AG04449 (cell line): ENCODE measurements at regions not wholly inside any gene's neighbourhood (a gene's known extent, or its start where the extent isn't known, plus 50 kb on each side); places are given as distances from the start of the nearest gene placed in this dataset.

Experiments
- CTCF ChIA-PET: fragments of 350-600 bp; formaldehyde crosslinking; extraction: SDS; loops from one replicate; lab custom pipeline; 2021; ENCODE audit warnings: antibody characterized with exemption; lab: Yijun Ruan, JAX
- POLR2A ChIA-PET: fragments of 400-600, 350-600 bp; formaldehyde crosslinking; extraction: SDS; loops from one replicate; lab custom pipeline; 2020; ENCODE audit warnings: antibody characterized with exemption, inconsistent platforms; lab: Yijun Ruan, JAX
- DNase-seq: peaks from one replicate; pipeline ENCODE4 v3.0.0-alpha.2; 2010; ENCODE audit warnings: low read depth, low spot score
- H3K4me3 ChIP-seq: 2 replicates; pipeline ENCODE4 v1.5.1; 2011; ENCODE audit warnings: low read depth, mild to moderate bottlenecking, control low read depth, low read length
- CTCF ChIP-seq: IDR thresholded peaks from one replicate; pipeline ENCODE4 v1.5.1; 2011; ENCODE audit warnings: mild to moderate bottlenecking, moderate library complexity, low read length, control low read depth, inconsistent platforms; ENCODE audit not compliant: insufficient read depth; ENCODE audit errors: missing control alignments

- ChIA-PET POLR2A (no interaction called here), CTCF (no interaction called here)
These were observed 404.0 kb downstream of the CDH11 start for GRCh38 chr16:64717871-64718270.

GRCh38 chr16:64715624-64716023 lies 406.2 kb downstream of the CDH11 start:
- CTCF ChIA-PET, result no interaction called here
- H3K4me3 ChIP-seq, result no peak overlapping the region
- TF ChIP-seq CTCF, result no peak
- no peak for DNase-seq
- POLR2A ChIA-PET, result no interaction called here

More at GRCh38 chr16:64717871-64718270, 404.0 kb downstream of the CDH11 start:
- DNase-seq, result no peak
- H3K4me3 ChIP-seq, result no peak overlapping the region
- no peak for TF ChIP-seq CTCF

GRCh38 chr16:64712026-64712425 lies 409.8 kb downstream of the CDH11 start:
- POLR2A ChIA-PET, result no interaction called here
- CTCF ChIA-PET, result interaction anchor here (1.0 kb wide), 1 partner anchor 35 kb away, joined by 3 read pairs; no protein-coding TSS in a partner anchor
- no peak overlapping the region for H3K4me3 ChIP-seq
- no peak for TF ChIP-seq CTCF
- DNase-seq, result no peak

GRCh38 chr16:64711596-64711995 lies 410.3 kb downstream of the CDH11 start:
- POLR2A ChIA-PET, result no interaction called here
- CTCF ChIA-PET, result interaction anchor here (1.0 kb wide), 1 partner anchor 35 kb away, joined by 3 read pairs; no protein-coding TSS in a partner anchor

GRCh38 chr16:64711026-64711425 lies 410.8 kb downstream of the CDH11 start:
- no peak for TF ChIP-seq CTCF
- peak; percentile 91 for DNase-seq
- H3K4me3 ChIP-seq, result no peak overlapping the region
- POLR2A ChIA-PET, result interaction anchor here (0.7 kb wide), 1 partner anchor 44 kb away, joined by 3 read pairs; no protein-coding TSS in a partner anchor
- CTCF ChIA-PET, result no interaction called here

More at GRCh38 chr16:64711596-64711995, 410.3 kb downstream of the CDH11 start:
- no peak overlapping the region for H3K4me3 ChIP-seq
- no peak for TF ChIP-seq CTCF
- no peak for DNase-seq

GRCh38 chr16:64705443-64705842 lies 416.4 kb downstream of the CDH11 start:
- no peak for TF ChIP-seq CTCF
- no peak overlapping the region for H3K4me3 ChIP-seq
- peak; percentile 78 for DNase-seq
- POLR2A ChIA-PET, result interaction anchor here (0.6 to 1.0 kb wide), 2 partner anchors 41 to 46 kb away, joined by 3 read pairs; no protein-coding TSS in a partner anchor
- CTCF ChIA-PET, result no interaction called here
